22Rv1 (cell line): ENCODE measurements at regions not wholly inside any gene's neighbourhood (a gene's known extent, or its start where the extent isn't known, plus 50 kb on each side); places are given as distances from the start of the nearest gene placed in this dataset.

Experiments used
- ZFX ChIP-seq: fragments of 450-650 bp; IDR thresholded peaks from 2 replicates; pipeline ENCODE4 v1.6.1; 2017; ENCODE audit warnings: antibody characterized with exemption, borderline replicate concordance
- TF ChIP-seq, protein P1 (sequence below): fragments of 450-650 bp; IDR thresholded peaks from 2 replicates; pipeline ENCODE4 v1.5.1; 2017; ENCODE audit warnings: mild to moderate bottlenecking

DNA sequence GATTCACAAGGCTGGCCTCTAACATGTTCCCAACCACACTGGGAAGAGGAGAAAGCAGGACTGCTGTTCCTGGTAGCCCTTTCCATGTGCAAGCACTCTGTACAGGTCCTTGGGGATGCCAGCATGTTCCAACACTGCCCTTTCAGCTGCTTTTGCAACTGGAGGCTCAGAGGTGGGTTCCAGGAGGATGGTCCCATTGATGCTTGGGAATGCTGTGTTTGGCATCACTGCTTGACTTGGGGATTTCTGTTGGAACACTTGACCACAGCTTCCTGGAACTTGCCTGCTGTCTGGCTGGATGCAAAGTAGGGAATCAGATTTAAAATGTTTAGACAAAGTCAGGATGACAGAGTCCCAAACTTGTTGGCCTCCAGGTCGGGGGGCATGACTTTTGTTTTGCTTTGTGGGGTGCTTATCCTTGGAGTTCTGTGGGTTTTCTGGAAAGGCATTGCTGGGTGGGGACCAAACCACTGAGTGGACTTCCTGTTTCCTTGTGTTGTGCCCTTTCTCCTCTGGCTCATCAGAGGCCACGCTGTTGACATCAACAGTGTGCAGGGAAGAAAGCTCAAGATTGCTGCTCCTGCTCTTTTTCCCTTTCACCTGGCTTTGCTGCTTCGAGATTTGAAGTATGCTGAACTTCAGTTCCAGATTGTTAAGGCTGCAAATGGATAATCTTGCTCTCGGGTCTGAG, 148.5 kb upstream of the RPS23 start:
- TF ChIP-seq, protein P1, sequence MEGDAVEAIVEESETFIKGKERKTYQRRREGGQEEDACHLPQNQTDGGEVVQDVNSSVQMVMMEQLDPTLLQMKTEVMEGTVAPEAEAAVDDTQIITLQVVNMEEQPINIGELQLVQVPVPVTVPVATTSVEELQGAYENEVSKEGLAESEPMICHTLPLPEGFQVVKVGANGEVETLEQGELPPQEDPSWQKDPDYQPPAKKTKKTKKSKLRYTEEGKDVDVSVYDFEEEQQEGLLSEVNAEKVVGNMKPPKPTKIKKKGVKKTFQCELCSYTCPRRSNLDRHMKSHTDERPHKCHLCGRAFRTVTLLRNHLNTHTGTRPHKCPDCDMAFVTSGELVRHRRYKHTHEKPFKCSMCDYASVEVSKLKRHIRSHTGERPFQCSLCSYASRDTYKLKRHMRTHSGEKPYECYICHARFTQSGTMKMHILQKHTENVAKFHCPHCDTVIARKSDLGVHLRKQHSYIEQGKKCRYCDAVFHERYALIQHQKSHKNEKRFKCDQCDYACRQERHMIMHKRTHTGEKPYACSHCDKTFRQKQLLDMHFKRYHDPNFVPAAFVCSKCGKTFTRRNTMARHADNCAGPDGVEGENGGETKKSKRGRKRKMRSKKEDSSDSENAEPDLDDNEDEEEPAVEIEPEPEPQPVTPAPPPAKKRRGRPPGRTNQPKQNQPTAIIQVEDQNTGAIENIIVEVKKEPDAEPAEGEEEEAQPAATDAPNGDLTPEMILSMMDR = no peak
- TF ChIP-seq ZFX = no peak
